ENCODE measurements at regions not wholly inside any gene's neighbourhood (a gene's known extent, or its start where the extent isn't known, plus 50 kb on each side); places are given as distances from the start of the nearest gene placed in this dataset.
A peak's percentile ranks its signal among the peaks of the same experiment; 100 is the strongest.

DNA sequence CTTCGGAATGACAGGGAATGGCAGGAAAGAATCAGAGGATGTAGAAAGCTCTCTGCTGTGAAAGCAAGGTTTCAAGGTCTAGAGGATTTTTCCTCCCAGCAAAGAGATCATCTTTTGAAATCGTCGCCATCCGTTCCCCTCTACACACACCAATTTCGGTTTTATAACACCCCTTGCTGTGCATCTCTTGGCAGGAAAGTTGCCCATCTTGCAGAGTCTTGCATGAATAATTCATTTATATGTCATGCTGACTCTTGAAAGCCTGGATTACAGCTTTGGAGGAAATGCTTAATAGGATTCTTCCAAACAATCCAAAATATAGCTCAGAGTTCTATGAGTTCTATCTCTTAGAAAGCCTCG is 262.7 kb downstream of the CHL1 start:
- no peak overlapping the region for H3K27ac ChIP-seq
- no peak for DNase-seq
- H3K9me3 ChIP-seq = no peaks in the 10 kb centered on the region
- H3K4me1 ChIP-seq = no peaks in the 10 kb centered on the region
- no peak overlapping the region for H3K4me3 ChIP-seq
- H3K36me3 ChIP-seq = no peaks in the 10 kb centered on the region
- no peak for TF ChIP-seq CTCF (IDR thresholded peaks at IDR 0.05)
- no peak for TF ChIP-seq POLR2A (IDR thresholded peaks at IDR 0.05)
- no peaks in the 10 kb centered on the region for H3K27me3 ChIP-seq

DNA sequence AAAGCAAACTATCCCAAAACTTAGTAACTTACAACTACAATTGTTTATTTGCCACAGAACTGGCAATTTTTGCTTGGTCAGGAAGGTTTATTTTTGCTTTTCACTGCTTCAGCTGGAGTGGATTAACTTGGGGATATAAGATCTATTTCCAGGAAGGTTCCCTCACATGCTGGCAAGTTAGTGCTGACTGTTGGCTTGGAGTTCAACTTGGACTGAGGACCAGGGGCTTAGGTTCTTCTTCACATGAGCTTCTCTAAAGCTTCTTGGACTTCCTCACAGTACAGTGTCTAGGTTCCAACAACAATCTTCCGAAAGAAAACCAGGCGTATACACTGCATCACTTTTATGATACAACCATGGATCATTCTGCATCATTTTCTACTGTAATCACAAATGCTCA is 264.4 kb downstream of the CHL1 start:
- no peak for DNase-seq
- no peaks in the 10 kb centered on the region for H3K36me3 ChIP-seq
- H3K27ac ChIP-seq = no peak overlapping the region
- H3K4me3 ChIP-seq = no peak overlapping the region
- H3K4me1 ChIP-seq = no peaks in the 10 kb centered on the region
- H3K27me3 ChIP-seq = no peaks in the 10 kb centered on the region
- no peaks in the 10 kb centered on the region for H3K9me3 ChIP-seq
- TF ChIP-seq POLR2A (IDR thresholded peaks at IDR 0.05) (no peak), CTCF (IDR thresholded peaks at IDR 0.05) (no peak)

GRCh38 chr3:462851-463250 is 266.3 kb downstream of the CHL1 start:
- H3K36me3 ChIP-seq = no peaks in the 10 kb centered on the region
- no peaks in the 10 kb centered on the region for H3K4me1 ChIP-seq
- no peak overlapping the region for H3K27ac ChIP-seq
- no peaks in the 10 kb centered on the region for H3K27me3 ChIP-seq
- H3K4me3 ChIP-seq = no peak overlapping the region
- TF ChIP-seq POLR2A (IDR thresholded peaks at IDR 0.05) (no peak), CTCF (IDR thresholded peaks at IDR 0.05) (no peak)
- H3K9me3 ChIP-seq = no peaks in the 10 kb centered on the region
- no peak for DNase-seq

- DNase-seq = peak in 1 of 3 donors; percentile 38
- no peaks in the 10 kb centered on the region for H3K36me3 ChIP-seq
- TF ChIP-seq POLR2A (IDR thresholded peaks at IDR 0.05) = no peak
- TF ChIP-seq CTCF (IDR thresholded peaks at IDR 0.05) = no peak
- no peaks in the 10 kb centered on the region for H3K27me3 ChIP-seq
- no peak overlapping the region for H3K4me3 ChIP-seq
- H3K4me1 ChIP-seq = no peaks in the 10 kb centered on the region
- H3K27ac ChIP-seq = no peak overlapping the region
- no peaks in the 10 kb centered on the region for H3K9me3 ChIP-seq
Observed at GRCh38 chr3:463252-464192, 267.0 kb downstream of the CHL1 start.

DNA sequence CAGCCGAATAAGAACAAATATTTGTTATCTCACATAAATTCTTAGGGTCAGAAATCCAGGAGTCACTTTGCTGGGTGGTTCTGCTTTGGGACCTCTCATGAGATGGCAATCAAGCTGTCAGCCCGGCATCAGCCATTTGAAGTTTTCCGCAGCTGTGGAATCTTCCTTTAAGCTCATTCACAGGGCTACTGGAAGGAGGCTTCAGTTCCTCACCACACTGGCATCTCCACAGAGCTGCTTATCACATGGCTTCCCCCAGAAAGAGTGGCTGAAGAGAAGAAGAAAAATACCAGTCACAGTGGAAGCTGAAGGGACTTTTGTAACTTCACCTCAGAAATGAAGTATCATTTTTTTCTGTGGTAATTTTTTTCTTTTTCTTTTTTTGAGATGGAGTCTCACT is 267.7 kb downstream of the CHL1 start:
- Histone ChIP-seq H3K36me3 (no peaks in the 10 kb centered on the region), H3K27me3 (no peaks in the 10 kb centered on the region), H3K4me3 (no peak overlapping the region), H3K9me3 (no peaks in the 10 kb centered on the region), H3K27ac (no peak overlapping the region), H3K4me1 (no peaks in the 10 kb centered on the region)
- DNase-seq = no peak
- TF ChIP-seq CTCF (IDR thresholded peaks at IDR 0.05) (no peak), POLR2A (IDR thresholded peaks at IDR 0.05) (no peak)
